GM12873 (cell line): ENCODE measurements at regions not wholly inside any gene's neighbourhood (a gene's known extent, or its start where the extent isn't known, plus 50 kb on each side); places are given as distances from the start of the nearest gene placed in this dataset.

Experiments used
- TF ChIP-seq, protein P1 (sequence below): IDR thresholded peaks from 2 replicates; pipeline ENCODE4 v1.5.1; 2012; ENCODE audit warnings: low read depth, mild to moderate bottlenecking, moderate library complexity, low read length, control low read depth; ENCODE audit not compliant: insufficient read depth; ENCODE audit errors: missing control alignments

DNA sequence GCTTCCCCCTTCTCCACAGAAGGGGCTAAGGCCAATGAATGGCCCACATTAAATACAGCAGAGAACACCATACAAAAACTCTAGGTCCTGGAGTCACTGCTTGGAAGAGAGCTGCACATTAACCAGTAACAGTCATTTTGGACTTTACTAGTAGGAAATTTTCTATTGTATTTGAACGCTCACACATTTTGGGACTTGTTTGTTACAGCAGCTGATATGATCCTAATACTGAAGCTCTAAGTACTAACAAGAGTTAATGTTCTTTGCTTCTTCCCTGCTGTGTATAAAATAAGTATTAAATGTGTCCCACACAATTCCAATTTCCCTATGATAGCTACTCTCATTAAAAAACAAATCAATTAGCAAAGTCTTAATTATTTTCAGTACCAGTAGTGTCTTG lies 148.3 kb upstream of the IRX3 start:
- TF ChIP-seq, protein P1, sequence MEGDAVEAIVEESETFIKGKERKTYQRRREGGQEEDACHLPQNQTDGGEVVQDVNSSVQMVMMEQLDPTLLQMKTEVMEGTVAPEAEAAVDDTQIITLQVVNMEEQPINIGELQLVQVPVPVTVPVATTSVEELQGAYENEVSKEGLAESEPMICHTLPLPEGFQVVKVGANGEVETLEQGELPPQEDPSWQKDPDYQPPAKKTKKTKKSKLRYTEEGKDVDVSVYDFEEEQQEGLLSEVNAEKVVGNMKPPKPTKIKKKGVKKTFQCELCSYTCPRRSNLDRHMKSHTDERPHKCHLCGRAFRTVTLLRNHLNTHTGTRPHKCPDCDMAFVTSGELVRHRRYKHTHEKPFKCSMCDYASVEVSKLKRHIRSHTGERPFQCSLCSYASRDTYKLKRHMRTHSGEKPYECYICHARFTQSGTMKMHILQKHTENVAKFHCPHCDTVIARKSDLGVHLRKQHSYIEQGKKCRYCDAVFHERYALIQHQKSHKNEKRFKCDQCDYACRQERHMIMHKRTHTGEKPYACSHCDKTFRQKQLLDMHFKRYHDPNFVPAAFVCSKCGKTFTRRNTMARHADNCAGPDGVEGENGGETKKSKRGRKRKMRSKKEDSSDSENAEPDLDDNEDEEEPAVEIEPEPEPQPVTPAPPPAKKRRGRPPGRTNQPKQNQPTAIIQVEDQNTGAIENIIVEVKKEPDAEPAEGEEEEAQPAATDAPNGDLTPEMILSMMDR = no peak

DNA sequence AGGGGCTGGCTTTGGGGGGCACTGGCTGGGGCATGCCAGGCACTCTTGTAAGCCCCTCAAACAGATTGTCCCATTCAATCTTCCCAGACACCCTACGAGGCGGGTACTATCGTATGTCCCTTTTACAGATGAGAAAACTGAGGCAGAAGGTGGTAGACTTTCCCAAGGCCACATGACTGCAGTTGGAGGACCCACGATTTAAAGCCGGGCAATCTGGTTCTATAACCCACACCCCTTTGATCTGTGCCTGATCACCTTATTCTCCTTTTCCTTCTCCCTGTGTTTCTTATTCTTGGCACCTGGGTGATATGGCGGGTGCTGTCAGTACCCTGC lies 146.3 kb upstream of the IRX3 start:
- TF ChIP-seq, protein P1 = no peak

DNA sequence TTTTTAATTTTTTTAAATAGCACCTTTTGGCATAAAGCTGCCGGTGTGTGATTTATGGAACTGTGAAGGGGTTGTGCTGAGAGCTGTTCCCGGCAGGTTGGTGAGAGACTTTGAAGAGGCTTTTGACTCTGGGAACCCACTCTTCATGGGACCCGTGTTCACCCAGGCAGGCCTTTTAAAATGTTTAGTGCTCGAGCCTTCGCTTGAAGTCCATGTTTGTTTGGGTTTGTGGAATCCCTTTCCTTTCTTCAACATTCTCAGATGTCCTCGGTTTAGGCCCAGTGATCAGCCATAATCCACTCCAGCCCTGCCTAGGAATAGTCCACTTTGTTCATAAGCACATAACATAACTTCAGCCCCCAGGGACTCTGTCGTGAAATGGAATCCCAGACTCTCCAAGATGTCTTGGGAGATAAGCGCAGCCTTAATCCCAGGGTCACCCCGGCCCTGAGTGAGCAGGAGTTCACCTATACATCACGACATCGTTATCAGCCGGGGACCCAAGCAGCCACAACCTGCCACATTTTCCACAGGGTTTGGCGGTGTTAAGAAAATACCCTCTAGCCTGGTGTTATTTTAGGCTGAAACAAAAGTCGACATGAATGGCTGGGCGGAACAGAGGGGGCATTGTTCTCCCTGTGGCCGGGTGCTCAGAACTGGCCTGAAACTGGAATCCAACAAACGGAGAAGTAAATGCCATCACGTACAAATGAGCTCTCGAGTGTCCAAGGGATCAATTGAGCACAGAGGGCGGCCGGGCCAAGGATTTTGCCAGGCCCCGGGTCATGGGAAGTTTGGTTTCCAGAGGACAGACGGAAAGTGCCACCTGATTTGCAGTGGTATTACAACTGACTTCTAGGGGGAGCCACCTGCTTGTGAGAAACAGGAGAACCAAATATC lies 145.7 kb upstream of the IRX3 start:
- TF ChIP-seq, protein P1 = no peak

DNA sequence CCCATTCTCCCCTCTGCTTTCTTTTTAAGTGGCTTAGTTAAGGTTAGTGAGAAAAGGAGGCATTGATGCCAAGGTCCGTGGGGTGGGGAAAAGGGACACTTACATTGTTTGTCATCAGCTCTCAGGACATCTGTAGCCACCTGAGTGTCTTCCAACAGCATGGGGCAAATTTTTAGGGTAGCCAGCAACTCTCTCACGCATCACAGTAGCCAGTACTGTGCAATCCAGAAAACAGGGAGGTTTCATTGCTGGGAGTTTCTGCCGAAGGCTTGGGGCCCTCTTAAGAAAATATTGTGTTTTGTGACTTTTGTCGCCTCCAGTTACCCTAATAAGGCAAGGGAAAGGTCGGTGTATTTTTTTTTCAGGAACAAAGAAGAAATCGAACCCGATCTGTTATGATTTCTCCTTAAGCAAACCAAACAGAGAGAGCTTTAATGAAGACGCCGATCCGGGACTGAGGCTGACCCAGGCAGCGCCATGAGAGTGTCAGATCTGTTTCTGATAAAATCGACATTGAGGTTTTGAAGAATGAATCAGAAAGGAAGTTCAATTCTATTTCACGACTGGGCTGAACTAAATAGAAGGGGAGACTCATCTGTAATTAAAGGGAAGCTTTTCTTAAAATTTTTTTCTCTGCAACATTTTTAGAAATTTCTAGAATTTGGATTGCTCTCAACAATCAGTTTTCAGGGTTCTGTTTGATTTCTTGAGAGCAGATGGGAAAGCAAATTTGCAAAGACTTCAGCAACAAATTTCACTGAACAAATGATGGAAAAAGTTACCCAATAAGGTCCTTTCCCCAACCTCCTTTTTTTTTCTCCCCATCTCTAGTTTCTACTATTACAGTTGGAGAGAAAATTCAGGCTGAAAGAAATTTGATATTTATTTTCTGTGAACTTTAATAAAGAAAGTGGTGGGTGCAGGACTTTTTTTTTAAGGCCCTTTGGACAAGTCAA lies 144.7 kb upstream of the IRX3 start:
- TF ChIP-seq, protein P1 = no peak

DNA sequence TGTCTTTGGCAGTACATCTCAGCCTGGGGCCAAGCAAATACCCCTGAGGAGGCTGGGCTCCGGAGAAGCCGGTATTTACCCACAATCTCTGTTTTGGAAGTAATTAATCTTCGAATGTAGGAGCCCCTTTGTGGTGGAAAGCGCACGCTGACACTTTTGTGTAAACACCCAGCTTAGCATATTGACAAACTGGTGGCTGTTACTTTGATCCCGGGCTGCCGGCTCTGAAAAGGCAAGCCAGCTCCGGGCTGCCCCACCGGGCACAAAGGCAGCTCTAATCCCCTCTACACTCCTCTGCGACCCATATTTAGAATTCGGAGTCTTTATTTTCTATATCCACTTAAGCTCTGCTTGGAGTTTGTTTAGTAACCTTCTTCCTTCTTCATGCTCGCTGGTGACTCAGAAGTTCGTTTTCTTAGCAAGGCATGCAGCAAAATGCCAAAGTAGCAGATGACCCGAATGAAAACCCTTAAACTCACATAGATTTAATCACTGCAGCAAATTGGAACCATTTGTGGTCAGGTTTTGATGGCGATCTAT lies 144.0 kb upstream of the IRX3 start:
- TF ChIP-seq, protein P1 = no peak

DNA sequence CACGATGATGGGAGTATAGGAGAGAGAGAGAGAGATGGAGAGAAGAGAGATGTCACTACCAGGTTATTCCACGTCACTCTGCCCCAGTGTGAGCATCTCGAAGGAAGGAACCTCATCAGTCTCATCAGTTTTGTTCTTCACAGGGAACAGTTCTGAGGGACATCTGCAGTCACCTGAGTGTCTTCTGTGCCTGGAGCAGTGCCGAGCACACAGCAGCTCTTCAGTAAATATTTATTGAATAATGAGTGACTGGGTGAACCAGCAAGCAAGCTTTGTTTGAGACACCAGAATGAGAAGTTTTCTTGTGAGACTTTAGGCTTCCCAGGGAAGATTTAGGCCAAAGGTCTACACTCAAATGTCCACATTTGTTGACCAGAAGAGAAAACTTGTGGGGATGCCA lies 142.4 kb upstream of the IRX3 start:
- TF ChIP-seq, protein P1 = no peak

DNA sequence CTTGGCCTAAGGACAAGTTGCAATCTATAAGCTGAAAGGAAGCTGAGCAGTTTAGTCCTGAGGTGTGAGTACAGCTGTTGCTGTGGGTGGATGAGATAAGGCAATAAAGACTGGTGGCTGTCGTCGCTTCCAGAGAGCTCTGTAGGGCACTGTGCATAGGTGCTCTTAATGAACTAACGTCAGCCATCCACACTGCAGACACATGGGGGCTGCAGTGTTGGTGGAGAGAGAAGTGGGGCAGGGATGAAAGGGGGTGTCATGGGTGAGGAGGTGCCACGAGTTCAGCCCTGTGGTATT lies 139.9 kb upstream of the IRX3 start:
- TF ChIP-seq, protein P1 = no peak
